ENCODE measurements at regions not wholly inside any gene's neighbourhood (a gene's known extent, or its start where the extent isn't known, plus 50 kb on each side); places are given as distances from the start of the nearest gene placed in this dataset.

DNA sequence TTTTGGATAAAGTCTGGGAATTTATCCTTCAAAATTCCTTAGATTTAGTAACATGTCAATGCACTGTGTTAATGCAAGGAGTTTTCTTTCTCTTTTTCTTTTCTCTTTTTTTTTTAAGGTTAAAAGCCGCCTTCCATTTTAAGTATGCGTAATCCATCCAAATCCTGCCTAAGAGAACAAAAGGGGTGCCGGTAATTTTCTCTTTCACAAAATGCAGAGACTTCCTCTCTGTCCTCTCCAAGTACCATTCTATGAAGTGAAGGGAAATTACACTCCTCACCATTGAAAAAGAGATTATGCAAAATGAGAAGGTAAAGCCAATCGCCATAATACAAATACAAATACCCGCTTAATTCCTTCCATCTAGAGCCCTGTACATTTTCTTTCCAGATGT lies 273.8 kb downstream of the BLID start:
- POLR2A ChIA-PET (ENCODE audit: unreplicated experiment), result no interaction called here
- no peaks in the 10 kb centered on the region for H3K27me3 ChIP-seq (ENCODE audit: insufficient read depth, low read depth)
- no peaks in the 10 kb centered on the region for H3K4me1 ChIP-seq (replicated peaks; ENCODE audit: insufficient read depth)
- no peaks in the 10 kb centered on the region for H3K79me2 ChIP-seq (ENCODE audit: low read depth)
- H4K20me1 ChIP-seq (ENCODE audit: insufficient read depth), result no peaks in the 10 kb centered on the region
- H3K4me3 ChIP-seq, result no peak overlapping the region
- H3K9me2 ChIP-seq (ENCODE audit: insufficient read depth), result no peaks in the 10 kb centered on the region
- intact Hi-C loops (cut with micrococcal nuclease; ENCODE audit: unreplicated experiment), result no loop called here
- H3F3A ChIP-seq (ENCODE audit: insufficient read depth, low read depth), result no peaks in the 10 kb centered on the region; the same call in 1 of the 2 replicates
- no peak for DNase-seq
- H2AFZ ChIP-seq, result no peak overlapping the region
- no TSS peak for BruUV-seq (replicated peaks)
- H3K9me3 ChIP-seq (ENCODE audit: insufficient read depth, low read depth), result 0 out of 2 replicates have a peak, but pooled peaks cover 5% of the 10 kb centered on the region
- H3K36me3 ChIP-seq (ENCODE audit: low read depth), result no peaks in the 10 kb centered on the region
- no peak overlapping the region for H3K27ac ChIP-seq
- CTCF ChIA-PET, result no interaction called here
- no peak overlapping the region for H3K4me2 ChIP-seq
- TF ChIP-seq, protein P1, sequence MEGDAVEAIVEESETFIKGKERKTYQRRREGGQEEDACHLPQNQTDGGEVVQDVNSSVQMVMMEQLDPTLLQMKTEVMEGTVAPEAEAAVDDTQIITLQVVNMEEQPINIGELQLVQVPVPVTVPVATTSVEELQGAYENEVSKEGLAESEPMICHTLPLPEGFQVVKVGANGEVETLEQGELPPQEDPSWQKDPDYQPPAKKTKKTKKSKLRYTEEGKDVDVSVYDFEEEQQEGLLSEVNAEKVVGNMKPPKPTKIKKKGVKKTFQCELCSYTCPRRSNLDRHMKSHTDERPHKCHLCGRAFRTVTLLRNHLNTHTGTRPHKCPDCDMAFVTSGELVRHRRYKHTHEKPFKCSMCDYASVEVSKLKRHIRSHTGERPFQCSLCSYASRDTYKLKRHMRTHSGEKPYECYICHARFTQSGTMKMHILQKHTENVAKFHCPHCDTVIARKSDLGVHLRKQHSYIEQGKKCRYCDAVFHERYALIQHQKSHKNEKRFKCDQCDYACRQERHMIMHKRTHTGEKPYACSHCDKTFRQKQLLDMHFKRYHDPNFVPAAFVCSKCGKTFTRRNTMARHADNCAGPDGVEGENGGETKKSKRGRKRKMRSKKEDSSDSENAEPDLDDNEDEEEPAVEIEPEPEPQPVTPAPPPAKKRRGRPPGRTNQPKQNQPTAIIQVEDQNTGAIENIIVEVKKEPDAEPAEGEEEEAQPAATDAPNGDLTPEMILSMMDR (conservative IDR thresholded peaks at IDR 0.05), result no peak
- TF ChIP-seq EZH2 (IDR thresholded peaks at IDR 0.05; ENCODE audit: low read depth), result no peak

DNA sequence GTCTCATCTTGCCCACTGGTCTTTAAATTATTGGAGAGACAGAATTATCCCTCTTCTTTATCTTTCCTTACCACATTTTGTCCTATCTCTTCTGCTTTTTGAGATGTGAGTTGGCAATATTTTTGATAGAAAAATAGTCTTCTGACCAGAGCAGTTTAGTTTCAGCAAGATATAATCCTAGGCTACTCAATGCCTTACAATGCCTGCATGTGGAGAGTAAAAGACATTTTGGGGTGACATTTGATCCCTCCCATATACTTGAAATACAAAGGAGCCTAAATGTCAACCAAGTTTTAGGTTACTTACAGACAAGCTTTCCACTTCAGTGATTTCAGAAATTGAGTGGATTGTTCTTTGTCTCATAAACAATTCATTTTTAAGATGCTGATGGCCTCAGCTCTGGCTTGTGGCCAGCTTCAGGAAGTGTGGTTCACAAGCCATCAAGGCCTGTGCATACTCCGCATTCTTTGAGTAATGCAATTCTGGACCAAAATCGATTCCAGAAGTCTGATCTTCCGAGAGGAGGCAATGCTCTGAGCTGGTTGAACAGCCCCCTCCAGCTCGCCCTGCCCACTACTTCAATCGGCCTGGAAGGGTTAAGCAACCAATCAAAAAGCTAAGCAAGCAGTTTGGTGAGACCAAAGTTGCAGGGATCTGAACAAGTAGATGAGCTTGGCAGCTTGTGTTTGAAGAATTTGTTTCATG lies 274.4 kb downstream of the BLID start:
- ChIA-PET CTCF (no interaction called here), POLR2A (ENCODE audit: unreplicated experiment) (no interaction called here)
- Histone ChIP-seq H3K27me3 (ENCODE audit: insufficient read depth, low read depth) (no peaks in the 10 kb centered on the region), H3K27ac (no peak overlapping the region), H3K79me2 (ENCODE audit: low read depth) (no peaks in the 10 kb centered on the region), H3F3A (ENCODE audit: insufficient read depth, low read depth) (no peaks in the 10 kb centered on the region; the same call in 1 of the 2 replicates), H3K4me2 (no peak overlapping the region), H3K4me3 (no peak overlapping the region), H3K9me3 (ENCODE audit: insufficient read depth, low read depth) (0 out of 2 replicates have a peak, but pooled peaks cover 5% of the 10 kb centered on the region), H4K20me1 (ENCODE audit: insufficient read depth) (no peaks in the 10 kb centered on the region), H2AFZ (no peak overlapping the region), H3K9me2 (ENCODE audit: insufficient read depth) (no peaks in the 10 kb centered on the region), H3K36me3 (ENCODE audit: low read depth) (no peaks in the 10 kb centered on the region), H3K4me1 (replicated peaks; ENCODE audit: insufficient read depth) (no peaks in the 10 kb centered on the region)
- BruUV-seq (replicated peaks), result no TSS peak
- no peak for DNase-seq
- intact Hi-C loops (cut with micrococcal nuclease; ENCODE audit: unreplicated experiment), result no loop called here
- TF ChIP-seq EZH2 (IDR thresholded peaks at IDR 0.05; ENCODE audit: low read depth), result no peak
- TF ChIP-seq, protein P1 (conservative IDR thresholded peaks at IDR 0.05), result no peak

DNA sequence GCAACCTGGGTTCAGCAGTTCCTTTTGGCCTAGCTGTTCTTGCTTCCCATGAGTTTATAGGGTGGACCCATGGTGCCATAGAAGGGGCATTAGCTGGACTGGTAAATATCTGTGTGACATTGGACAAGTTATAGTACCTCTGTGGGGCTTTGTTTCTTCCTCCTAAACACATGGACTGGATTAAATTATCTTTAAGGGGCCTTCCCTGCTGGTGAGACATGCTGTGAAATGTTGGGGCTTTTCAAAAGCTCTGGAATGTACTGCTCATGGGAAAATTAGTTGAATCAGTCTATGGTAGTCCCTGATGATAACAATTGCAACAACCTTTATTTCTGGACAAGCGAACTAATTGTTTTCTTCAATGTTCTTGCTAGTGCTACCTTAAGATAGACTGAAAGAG lies 276.2 kb downstream of the BLID start:
- ChIA-PET CTCF (no interaction called here), POLR2A (ENCODE audit: unreplicated experiment) (no interaction called here)
- Histone ChIP-seq H3K79me2 (ENCODE audit: low read depth) (no peaks in the 10 kb centered on the region), H3K9me2 (ENCODE audit: insufficient read depth) (no peaks in the 10 kb centered on the region), H3K9me3 (ENCODE audit: insufficient read depth, low read depth) (0 out of 2 replicates have a peak, but pooled peaks cover 5% of the 10 kb centered on the region), H3K27me3 (ENCODE audit: insufficient read depth, low read depth) (no peaks in the 10 kb centered on the region), H3K4me3 (no peak overlapping the region), H3K27ac (no peak overlapping the region), H3K36me3 (ENCODE audit: low read depth) (no peaks in the 10 kb centered on the region), H4K20me1 (ENCODE audit: insufficient read depth) (no peaks in the 10 kb centered on the region), H3K4me1 (replicated peaks; ENCODE audit: insufficient read depth) (no peaks in the 10 kb centered on the region), H3F3A (ENCODE audit: insufficient read depth, low read depth) (no peaks in the 10 kb centered on the region), H3K4me2 (no peak overlapping the region), H2AFZ (no peak overlapping the region)
- no peak for DNase-seq
- intact Hi-C loops (cut with micrococcal nuclease; ENCODE audit: unreplicated experiment), result no loop called here
- TF ChIP-seq EZH2 (IDR thresholded peaks at IDR 0.05; ENCODE audit: low read depth), result no peak
- TF ChIP-seq, protein P1 (conservative IDR thresholded peaks at IDR 0.05), result no peak
- BruUV-seq (replicated peaks), result no TSS peak
